Adrenal gland (tissue), 9 donors: ENCODE measurements at regions not wholly inside any gene's neighbourhood (a gene's known extent, or its start where the extent isn't known, plus 50 kb on each side); places are given as distances from the start of the nearest gene placed in this dataset.

Source experiments
- DNase-seq, 7 donors: peaks; one replicate each; pipeline ENCODE4 v3.0.0-alpha.2; 2019 to 2020
- H3K27ac ChIP-seq, 5 donors: fragments of 200-600 bp; sonication (generic) in 4 of 5; 1 replicate in 3 of 5; 2 replicates in 2 of 5; pipeline versions ENCODE4 v1.5.1 to v1.8.0; 2016 to 2020; ENCODE audit warnings: mild to moderate bottlenecking in 1 of 5
- H3K27me3 ChIP-seq: fragments of 200-600 bp; 2 replicates; pipeline ENCODE4 v1.8.0; 2021
- H3K36me3 ChIP-seq, 2 donors: fragments of 200-600 bp; replicated peaks in 1 of 2; 1 replicate in 1 of 2; 2 replicates in 1 of 2; pipeline versions ENCODE4 v1.5.1 to v1.8.0; 2018 to 2022
- H3K4me1 ChIP-seq, 2 donors: fragments of 200-600 bp; replicated peaks in 1 of 2; 1 replicate in 1 of 2; 2 replicates in 1 of 2; pipeline versions ENCODE4 v1.5.1 to v1.8.0; 2018 to 2021
- H3K4me3 ChIP-seq, 4 donors: fragments of 200-600 bp; sonication (generic) in 3 of 4; one replicate each; pipeline ENCODE4 v1.5.1; 2016 to 2018
- H3K9me3 ChIP-seq, 3 donors: fragments of 200-600 bp; sonication (generic) in 1 of 3; replicated peaks in 1 of 3; 1 replicate in 2 of 3; 2 replicates in 1 of 3; pipeline versions ENCODE4 v1.5.1 to v1.8.0; 2016 to 2021
- POLR2A ChIP-seq, 2 donors: fragments of 450-650 bp; IDR thresholded peaks; one replicate each; pipeline ENCODE4 v1.6.1; 2017; ENCODE audit warnings: antibody characterized with exemption in 2 of 2, mild to moderate bottlenecking in 2 of 2, moderate library complexity in 1 of 2
- WGBS, 4 donors: extraction: QIAGEN DNeasy Blood & Tissue Kit in 2 of 4; methylation state at CpG; one replicate each; pipeline versions ENCODE4 v1.1.5 to v1.1.7; 2013 to 2017; 5-methylcytosine and 5-hydroxymethylcytosine counted together
- intact Hi-C, 2 donors: fragments of 100-400 bp; cut with DNase I; formaldehyde crosslinking; loops; one replicate each; pipeline versions ENCODE4 v1.14.1 to v1.15.0; 2022 to 2023
- TF ChIP-seq, protein P1 (sequence below), 6 experiments: fragments of 450-650 bp in 4 of 6; fragments of 200-600 bp in 2 of 6; sonication (generic) in 1 of 6; IDR thresholded peaks; 1 replicate in 5 of 6; 2 replicates in 1 of 6; pipeline versions ENCODE4 v1.5.1 to v1.8.0; 2016 to 2021; ENCODE audit warnings: antibody characterized with exemption in 6 of 6, mild to moderate bottlenecking in 2 of 6, moderate library complexity in 1 of 6
- donor health status: healthy with polysubstance abuse.
- donor health status: Bipolar disorder and iron deficiency.
- donor health status: DM: yes; HTN: yes; CAD: no.
- donor health status: DM: no; HTN: no; CAD: no.
- donor health status: DM: no; HTN: no; CAD: no.

GRCh38 chr2:52113338-52113737, 1081.4 kb upstream of the NRXN1 start:
- no peaks in the 10 kb centered on the region for H3K36me3 ChIP-seq
- no peaks in the 10 kb centered on the region for H3K27me3 ChIP-seq
- no peaks in the 10 kb centered on the region for H3K4me1 ChIP-seq
- TF ChIP-seq, protein P1, sequence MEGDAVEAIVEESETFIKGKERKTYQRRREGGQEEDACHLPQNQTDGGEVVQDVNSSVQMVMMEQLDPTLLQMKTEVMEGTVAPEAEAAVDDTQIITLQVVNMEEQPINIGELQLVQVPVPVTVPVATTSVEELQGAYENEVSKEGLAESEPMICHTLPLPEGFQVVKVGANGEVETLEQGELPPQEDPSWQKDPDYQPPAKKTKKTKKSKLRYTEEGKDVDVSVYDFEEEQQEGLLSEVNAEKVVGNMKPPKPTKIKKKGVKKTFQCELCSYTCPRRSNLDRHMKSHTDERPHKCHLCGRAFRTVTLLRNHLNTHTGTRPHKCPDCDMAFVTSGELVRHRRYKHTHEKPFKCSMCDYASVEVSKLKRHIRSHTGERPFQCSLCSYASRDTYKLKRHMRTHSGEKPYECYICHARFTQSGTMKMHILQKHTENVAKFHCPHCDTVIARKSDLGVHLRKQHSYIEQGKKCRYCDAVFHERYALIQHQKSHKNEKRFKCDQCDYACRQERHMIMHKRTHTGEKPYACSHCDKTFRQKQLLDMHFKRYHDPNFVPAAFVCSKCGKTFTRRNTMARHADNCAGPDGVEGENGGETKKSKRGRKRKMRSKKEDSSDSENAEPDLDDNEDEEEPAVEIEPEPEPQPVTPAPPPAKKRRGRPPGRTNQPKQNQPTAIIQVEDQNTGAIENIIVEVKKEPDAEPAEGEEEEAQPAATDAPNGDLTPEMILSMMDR (IDR thresholded peaks at IDR 0.05): no peak
- no peak for TF ChIP-seq POLR2A (IDR thresholded peaks at IDR 0.05)
- no peaks in the 10 kb centered on the region for H3K9me3 ChIP-seq
- DNase-seq: no peak
- intact Hi-C loops: no loop called here
- no peak overlapping the region for H3K4me3 ChIP-seq
- H3K27ac ChIP-seq: no peak overlapping the region

GRCh38 chr2:52112141-52112540, 1080.2 kb upstream of the NRXN1 start:
- Histone ChIP-seq H3K27ac (no peak overlapping the region), H3K4me1 (no peaks in the 10 kb centered on the region), H3K9me3 (no peaks in the 10 kb centered on the region), H3K36me3 (no peaks in the 10 kb centered on the region), H3K27me3 (no peaks in the 10 kb centered on the region), H3K4me3 (no peak overlapping the region)
- no peak for DNase-seq
- no peak for TF ChIP-seq POLR2A (IDR thresholded peaks at IDR 0.05)
- TF ChIP-seq, protein P1 (IDR thresholded peaks at IDR 0.05): no peak
- intact Hi-C loops: no loop called here
- WGBS, 4 donors: 67 to 80% (median 74%) methylated on average over 3 of the region's 3 CpGs

DNA sequence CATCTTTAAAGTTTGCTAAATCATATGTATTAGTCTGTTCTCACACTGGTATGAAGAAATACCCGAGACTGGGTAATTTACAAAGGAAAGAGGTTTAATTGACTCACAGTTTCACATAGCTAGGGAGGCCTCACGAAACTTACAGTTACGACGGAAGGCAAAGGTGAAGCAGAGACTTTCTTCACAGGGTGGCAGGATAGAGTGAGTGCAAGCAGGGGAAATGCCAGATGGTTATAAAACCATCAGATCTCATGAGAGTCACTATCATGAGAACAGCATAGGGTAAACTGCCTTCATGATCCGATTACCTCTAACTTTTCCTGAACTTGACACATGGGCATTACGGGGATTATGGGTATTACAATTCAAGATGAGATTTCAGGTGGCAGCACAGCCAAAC, 1075.2 kb upstream of the NRXN1 start:
- 75 to 80% (median 76%) methylated on average over 6 of the region's 6 CpGs for WGBS, 4 donors
- TF ChIP-seq, protein P1 (IDR thresholded peaks at IDR 0.05): no peak
- no peak for TF ChIP-seq POLR2A (IDR thresholded peaks at IDR 0.05)
- Histone ChIP-seq H3K4me1 (no peaks in the 10 kb centered on the region), H3K27ac (no peak overlapping the region), H3K27me3 (no peaks in the 10 kb centered on the region), H3K4me3 (no peak overlapping the region), H3K9me3 (no peaks in the 10 kb centered on the region), H3K36me3 (no peaks in the 10 kb centered on the region)
- no peak for DNase-seq
- intact Hi-C loops: no loop called here

- DNase-seq: no peak
- H3K27ac ChIP-seq: no peak overlapping the region
- TF ChIP-seq POLR2A (IDR thresholded peaks at IDR 0.05): no peak
- TF ChIP-seq, protein P1 (IDR thresholded peaks at IDR 0.05): no peak
- H3K9me3 ChIP-seq: no peaks in the 10 kb centered on the region
- intact Hi-C loops: no loop called here
- H3K4me3 ChIP-seq: no peak overlapping the region
- H3K27me3 ChIP-seq: no peaks in the 10 kb centered on the region
- H3K4me1 ChIP-seq: no peaks in the 10 kb centered on the region
- no peaks in the 10 kb centered on the region for H3K36me3 ChIP-seq
- WGBS, 4 donors: 73 to 82% (median 77%) methylated on average over 4 of the region's 4 CpGs
Measured at GRCh38 chr2:52097071-52097470, 1065.1 kb upstream of the NRXN1 start.
